Naive thymus-derived CD4-positive, alpha-beta T cell (primary cell): ENCODE measurements at regions not wholly inside any gene's neighbourhood (a gene's known extent, or its start where the extent isn't known, plus 50 kb on each side); places are given as distances from the start of the nearest gene placed in this dataset.

Source experiments
- ATAC-seq: fragments of 150-1000 bp; cut with Tn5 transposase; 2 replicates; pipeline ENCODE4 v1.10.0; 2021; ENCODE audit warnings: mild to moderate bottlenecking, moderate library complexity
- CTCF ChIA-PET: fragments of 350-600 bp; sonication (Branson Sonifier 250); formaldehyde crosslinking; loops from one replicate; lab custom pipeline; 2021; ENCODE audit warnings: antibody characterized with exemption; lab: Charles Lee
- POLR2A ChIA-PET: fragments of 350-600 bp; sonication (Branson Sonifier 250); formaldehyde crosslinking; loops from one replicate; lab custom pipeline; 2021; ENCODE audit warnings: antibody characterized with exemption, inconsistent platforms; lab: Charles Lee
- DNase-seq, 9 donors: peaks; one replicate each; pipeline versions ENCODE4 v3.0.0 to v3.0.0-alpha.2; 2020 to 2022; ENCODE audit warnings: mixed read lengths in 1 of 9
- H3K27ac ChIP-seq: one replicate; pipeline ENCODE4 v1.7.0; 2013; ENCODE audit warnings: mild to moderate bottlenecking, low read depth, low read length, moderate library complexity
- H3K27me3 ChIP-seq, 2 donors: one replicate each; pipeline ENCODE4 v1.7.0; 2013; ENCODE audit warnings: low read length in 2 of 2, mild to moderate bottlenecking in 2 of 2, moderate library complexity in 2 of 2; ENCODE audit not compliant: control insufficient read depth in 2 of 2, insufficient read depth in 2 of 2
- H3K36me3 ChIP-seq, 3 experiments: 1 replicate in 2 of 3; 2 replicates in 1 of 3; pipeline ENCODE4 v1.7.0; 2013; ENCODE audit warnings: low read length in 3 of 3, mild to moderate bottlenecking in 3 of 3, moderate library complexity in 1 of 3; ENCODE audit not compliant: insufficient read depth in 3 of 3, control insufficient read depth in 2 of 3
- H3K4me1 ChIP-seq, 2 donors: one replicate each; pipeline ENCODE4 v1.7.0; 2013; ENCODE audit warnings: low read length in 2 of 2, mild to moderate bottlenecking in 2 of 2, moderate library complexity in 1 of 2; ENCODE audit not compliant: control insufficient read depth in 2 of 2, insufficient read depth in 2 of 2
- H3K4me3 ChIP-seq: 2 replicates; pipeline ENCODE4 v1.7.0; 2013; ENCODE audit warnings: mild to moderate bottlenecking, low read length
- H3K9me3 ChIP-seq, 3 experiments: 1 replicate in 2 of 3; 2 replicates in 1 of 3; pipeline ENCODE4 v1.7.0; 2013; ENCODE audit warnings: low read length in 3 of 3; ENCODE audit not compliant: control insufficient read depth in 2 of 3
- H3K27ac Mint-ChIP-seq, 9 donors: one replicate each; pipeline ENCODE4 v1.8.0; 2020 to 2022; ENCODE audit warnings: mixed read lengths in 9 of 9, mild to moderate bottlenecking in 8 of 9, moderate library complexity in 5 of 9, inconsistent platforms in 2 of 9
- H3K27me3 Mint-ChIP-seq, 5 donors: one replicate each; pipeline ENCODE4 v1.8.0; 2021 to 2022; ENCODE audit warnings: mixed read lengths in 5 of 5, mild to moderate bottlenecking in 1 of 5
- H3K36me3 Mint-ChIP-seq, 5 donors: one replicate each; pipeline ENCODE4 v1.8.0; 2020 to 2022; ENCODE audit warnings: mixed read lengths in 5 of 5, mild to moderate bottlenecking in 3 of 5, inconsistent platforms in 1 of 5
- H3K4me1 Mint-ChIP-seq, 7 donors: one replicate each; pipeline ENCODE4 v1.8.0; 2020 to 2022; ENCODE audit warnings: mixed read lengths in 7 of 7, mild to moderate bottlenecking in 3 of 7, inconsistent platforms in 1 of 7
- H3K4me3 Mint-ChIP-seq, 10 donors: one replicate each; pipeline ENCODE4 v1.8.0; 2020 to 2022; ENCODE audit warnings: mild to moderate bottlenecking in 10 of 10, mixed read lengths in 10 of 10, moderate library complexity in 6 of 10, inconsistent platforms in 2 of 10
- H3K9me3 Mint-ChIP-seq, 11 donors: one replicate each; pipeline ENCODE4 v1.8.0; 2020 to 2022; ENCODE audit warnings: mixed read lengths in 11 of 11, mild to moderate bottlenecking in 4 of 11, inconsistent platforms in 1 of 11, moderate library complexity in 1 of 11
- intact Hi-C, 2 donors: fragments of 100-400 bp; cut with micrococcal nuclease; formaldehyde crosslinking; loops; one replicate each; pipeline ENCODE4 v1.15.1; 2023

DNA sequence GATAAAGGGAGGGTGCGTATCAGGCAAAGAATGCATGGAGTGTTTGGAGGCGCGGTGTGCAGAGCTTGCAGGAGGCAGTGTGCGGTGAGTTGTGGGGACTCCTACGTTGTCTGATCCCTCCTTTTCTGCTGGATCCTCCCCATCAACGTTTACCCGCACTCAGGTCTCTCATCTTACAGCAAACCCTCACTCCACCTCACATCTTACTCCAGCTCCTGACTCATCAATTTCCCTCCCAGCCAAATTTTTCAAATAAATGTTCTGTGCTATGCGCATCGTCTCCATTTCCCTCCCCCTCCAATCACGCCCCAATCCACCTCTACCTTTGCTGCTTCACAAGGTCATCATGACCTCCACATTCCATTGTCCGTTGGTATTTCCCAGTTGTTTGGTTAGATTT is 138.9 kb upstream of the KLF4 start:
- Mint-ChIP-seq H3K4me1 (no peaks in the 10 kb centered on the region), H3K4me3 (no peak overlapping the region), H3K9me3 (peaks cover 0 to 8% (median 0%) of the 10 kb centered on the region in 11 donors), H3K36me3 (no peaks in the 10 kb centered on the region), H3K27me3 (peaks cover 0 to 21% (median 3%) of the 10 kb centered on the region in 5 donors), H3K27ac (no peak overlapping the region)
- POLR2A ChIA-PET: no interaction called here
- H3K9me3 ChIP-seq: no peaks in the 10 kb centered on the region
- H3K27me3 ChIP-seq: no peaks in the 10 kb centered on the region
- ATAC-seq (no peak), DNase-seq (no peak)
- H3K36me3 ChIP-seq: no peaks in the 10 kb centered on the region
- CTCF ChIA-PET: no interaction called here
- H3K4me1 ChIP-seq: no peaks in the 10 kb centered on the region
- H3K4me3 ChIP-seq: no peak overlapping the region
- no peak overlapping the region for H3K27ac ChIP-seq
- intact Hi-C loops: no loop called here

DNA sequence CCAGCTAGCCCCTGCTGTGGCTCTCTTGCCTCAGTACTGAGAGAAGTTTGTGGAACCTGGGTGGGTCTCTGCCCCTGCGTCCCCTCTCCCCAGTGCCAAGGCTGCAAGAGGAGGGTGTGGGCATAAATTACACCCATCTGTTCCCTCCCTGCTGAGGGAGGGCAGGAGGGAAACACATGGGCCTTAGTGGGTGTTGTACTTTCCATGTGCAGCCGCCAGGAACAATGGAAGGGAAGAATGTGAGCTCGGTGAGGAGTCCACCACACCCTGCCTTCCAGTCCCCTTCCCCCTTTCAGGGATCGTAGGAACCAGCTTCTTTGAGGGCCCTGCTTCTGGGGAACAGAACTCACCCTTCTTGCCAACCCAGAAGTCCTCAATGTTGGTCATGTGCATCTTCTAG is 138.2 kb upstream of the KLF4 start:
- ChIA-PET CTCF (no interaction called here), POLR2A (no interaction called here)
- no peak overlapping the region for H3K4me3 ChIP-seq
- no peaks in the 10 kb centered on the region for H3K36me3 ChIP-seq
- Mint-ChIP-seq H3K27ac (no peak overlapping the region), H3K36me3 (no peaks in the 10 kb centered on the region), H3K4me3 (no peak overlapping the region), H3K9me3 (peaks cover 0 to 8% (median 0%) of the 10 kb centered on the region in 11 donors), H3K27me3 (peaks cover 0 to 19% (median 3%) of the 10 kb centered on the region in 5 donors), H3K4me1 (no peaks in the 10 kb centered on the region)
- intact Hi-C loops: no loop called here
- H3K27me3 ChIP-seq: no peaks in the 10 kb centered on the region
- ATAC-seq: no peak
- H3K9me3 ChIP-seq: no peaks in the 10 kb centered on the region
- DNase-seq: no peak
- H3K27ac ChIP-seq: no peak overlapping the region
- H3K4me1 ChIP-seq: no peaks in the 10 kb centered on the region

DNA sequence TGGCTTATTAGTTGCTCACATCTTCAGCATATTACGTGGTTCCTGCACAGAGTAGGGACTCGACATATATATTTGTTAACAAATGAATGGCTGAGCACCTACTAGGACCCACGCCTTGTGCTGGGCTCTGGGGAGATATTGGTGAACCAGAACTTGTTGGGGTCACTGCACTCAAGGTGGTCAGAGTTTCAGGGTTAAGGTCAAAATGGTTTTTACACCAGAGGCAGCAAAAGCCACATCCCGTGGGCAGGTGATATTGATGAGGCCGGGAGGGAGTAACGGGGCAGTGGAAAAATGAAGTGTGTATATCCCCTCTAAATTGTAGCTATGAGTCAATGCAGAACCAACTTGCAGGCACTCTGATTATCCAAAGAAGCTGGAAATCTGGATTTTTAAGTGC is 136.5 kb upstream of the KLF4 start:
- Mint-ChIP-seq H3K4me3 (no peak overlapping the region), H3K27ac (no peak overlapping the region), H3K27me3 (peaks cover 0 to 10% (median 0%) of the 10 kb centered on the region in 5 donors), H3K36me3 (no peaks in the 10 kb centered on the region), H3K4me1 (no peaks in the 10 kb centered on the region), H3K9me3 (peaks cover 0 to 8% (median 0%) of the 10 kb centered on the region in 11 donors)
- Histone ChIP-seq H3K9me3 (no peaks in the 10 kb centered on the region), H3K4me3 (no peak overlapping the region), H3K4me1 (no peaks in the 10 kb centered on the region), H3K27ac (no peak overlapping the region), H3K27me3 (no peaks in the 10 kb centered on the region), H3K36me3 (no peaks in the 10 kb centered on the region)
- ATAC-seq (no peak), DNase-seq (no peak)
- ChIA-PET POLR2A (no interaction called here), CTCF (no interaction called here)
- intact Hi-C loops: no loop called here

DNA sequence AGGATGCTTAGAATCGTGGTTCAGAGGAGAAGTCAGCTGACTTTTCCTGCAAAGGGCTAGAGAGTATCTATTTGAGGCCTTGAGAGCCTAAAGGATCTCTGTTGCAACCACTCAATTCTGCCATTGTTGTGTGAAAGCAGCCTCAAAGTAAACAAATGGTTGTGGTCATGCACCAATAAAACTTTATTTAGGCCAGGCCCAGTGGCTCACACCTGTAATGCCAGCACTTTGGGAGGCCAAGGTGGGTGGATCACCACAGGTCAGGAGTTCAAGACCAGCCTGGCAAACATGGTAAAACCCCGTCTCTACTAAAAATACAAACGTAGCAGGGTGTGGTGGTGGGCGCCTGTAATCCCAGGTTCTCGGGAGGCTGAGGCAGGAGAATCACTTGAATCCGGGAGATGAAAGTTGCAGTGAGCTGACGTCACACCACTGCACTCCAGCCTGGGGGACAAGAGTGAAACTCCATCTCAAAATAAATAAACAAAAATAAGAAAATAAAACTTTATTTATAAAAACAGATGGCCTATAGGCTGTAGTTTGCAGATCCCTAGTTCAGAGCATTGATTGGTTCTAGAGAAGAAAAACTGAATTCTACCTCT is 135.9 kb upstream of the KLF4 start:
- no peak overlapping the region for H3K27ac ChIP-seq
- CTCF ChIA-PET: no interaction called here

DNA sequence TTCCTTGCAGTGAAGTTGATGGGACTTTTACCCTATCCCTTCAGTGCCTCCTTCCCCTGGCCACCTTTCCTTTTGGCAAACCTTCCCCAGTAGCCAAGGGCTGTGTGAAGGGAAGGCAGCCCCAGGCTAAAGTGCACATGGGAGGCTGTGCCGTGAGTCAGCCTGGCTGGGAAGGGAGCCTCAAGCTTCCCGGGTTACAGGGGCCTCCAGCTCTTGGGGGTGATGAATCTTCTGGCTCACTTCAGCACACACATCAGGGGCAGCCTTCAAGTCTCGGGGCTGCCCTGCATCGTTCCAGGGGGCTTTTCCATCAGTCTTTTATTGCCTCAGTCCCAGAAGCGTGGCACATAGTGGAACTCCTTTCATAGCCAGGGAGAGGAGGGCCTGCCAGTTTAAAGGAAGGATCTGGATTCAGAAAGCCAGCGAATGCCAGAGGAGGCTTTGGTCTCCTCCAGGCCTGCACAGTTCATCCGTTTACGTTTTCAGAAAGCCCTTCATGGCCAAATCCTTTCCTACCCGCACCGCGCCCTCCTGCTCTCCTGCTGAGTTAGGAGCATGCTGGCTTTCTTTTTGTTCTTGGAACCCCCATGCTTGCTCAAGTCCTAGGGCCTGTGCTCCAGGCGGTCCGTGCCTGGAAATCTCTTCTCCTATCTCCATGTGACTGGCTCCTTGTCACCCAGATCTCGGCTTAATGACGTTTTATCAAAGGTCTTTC is 134.8 kb upstream of the KLF4 start:
- peaks cover 0 to 5% (median 0%) of the 10 kb centered on the region in 5 donors for H3K27me3 Mint-ChIP-seq
- ChIA-PET CTCF (no interaction called here), POLR2A (no interaction called here)
- no peaks in the 10 kb centered on the region for H3K27me3 ChIP-seq
- H3K27ac Mint-ChIP-seq: no peak overlapping the region
- H3K9me3 Mint-ChIP-seq: peaks cover 0 to 8% (median 0%) of the 10 kb centered on the region in 11 donors
- H3K4me1 Mint-ChIP-seq: no peaks in the 10 kb centered on the region
- DNase-seq (no peak), ATAC-seq (no peak)
- H3K4me3 ChIP-seq: no peak overlapping the region
- H3K36me3 Mint-ChIP-seq: no peaks in the 10 kb centered on the region
- H3K27ac ChIP-seq: no peak overlapping the region
- H3K4me3 Mint-ChIP-seq: no peak overlapping the region
- no peaks in the 10 kb centered on the region for H3K4me1 ChIP-seq
- H3K9me3 ChIP-seq: no peaks in the 10 kb centered on the region
- intact Hi-C loops: no loop called here
- no peaks in the 10 kb centered on the region for H3K36me3 ChIP-seq

More for the DNA sequence above, 135.9 kb upstream of the KLF4 start:
- Histone ChIP-seq H3K27me3 (no peaks in the 10 kb centered on the region), H3K9me3 (no peaks in the 10 kb centered on the region), H3K36me3 (no peaks in the 10 kb centered on the region), H3K4me1 (no peaks in the 10 kb centered on the region), H3K4me3 (no peak overlapping the region)
- Mint-ChIP-seq H3K36me3 (no peaks in the 10 kb centered on the region), H3K27ac (no peak overlapping the region), H3K27me3 (peaks cover 0 to 10% (median 0%) of the 10 kb centered on the region in 5 donors), H3K4me3 (no peak overlapping the region), H3K4me1 (no peaks in the 10 kb centered on the region), H3K9me3 (peaks cover 0 to 8% (median 0%) of the 10 kb centered on the region in 11 donors)
- no peak for DNase-seq
- ATAC-seq: no peak
- intact Hi-C loops: no loop called here
- POLR2A ChIA-PET: no interaction called here

DNA sequence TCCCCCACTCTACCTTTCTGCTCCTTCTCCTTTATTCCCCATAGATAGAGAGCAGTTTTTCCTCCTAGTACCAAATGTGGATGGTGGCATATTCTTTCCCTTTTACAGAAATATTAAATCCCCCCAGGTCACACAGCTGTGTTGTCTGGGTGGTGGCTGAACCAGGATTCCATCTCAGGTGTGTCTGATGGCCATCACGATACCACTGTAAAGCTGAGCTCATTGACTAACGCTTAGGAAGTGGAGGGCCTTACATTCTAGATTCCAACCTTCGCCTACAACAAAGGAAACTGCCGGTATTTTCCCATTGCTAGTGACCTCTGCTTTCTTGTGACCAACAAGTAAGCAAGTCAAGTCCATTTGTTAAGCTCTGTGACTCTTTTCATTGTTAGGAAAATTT is 131.9 kb upstream of the KLF4 start:
- Histone ChIP-seq H3K27me3 (no peaks in the 10 kb centered on the region), H3K36me3 (no peaks in the 10 kb centered on the region), H3K4me1 (no peaks in the 10 kb centered on the region), H3K9me3 (no peaks in the 10 kb centered on the region), H3K4me3 (no peak overlapping the region), H3K27ac (no peak overlapping the region)
- ATAC-seq: no peak
- no peak for DNase-seq
- POLR2A ChIA-PET: no interaction called here
- Mint-ChIP-seq H3K4me3 (no peak overlapping the region), H3K27me3 (peaks cover 0 to 5% (median 0%) of the 10 kb centered on the region in 5 donors), H3K36me3 (no peaks in the 10 kb centered on the region), H3K9me3 (peaks cover 0 to 4% (median 0%) of the 10 kb centered on the region in 11 donors), H3K27ac (no peak overlapping the region), H3K4me1 (no peaks in the 10 kb centered on the region)
- CTCF ChIA-PET: no interaction called here
- intact Hi-C loops: no loop called here

DNA sequence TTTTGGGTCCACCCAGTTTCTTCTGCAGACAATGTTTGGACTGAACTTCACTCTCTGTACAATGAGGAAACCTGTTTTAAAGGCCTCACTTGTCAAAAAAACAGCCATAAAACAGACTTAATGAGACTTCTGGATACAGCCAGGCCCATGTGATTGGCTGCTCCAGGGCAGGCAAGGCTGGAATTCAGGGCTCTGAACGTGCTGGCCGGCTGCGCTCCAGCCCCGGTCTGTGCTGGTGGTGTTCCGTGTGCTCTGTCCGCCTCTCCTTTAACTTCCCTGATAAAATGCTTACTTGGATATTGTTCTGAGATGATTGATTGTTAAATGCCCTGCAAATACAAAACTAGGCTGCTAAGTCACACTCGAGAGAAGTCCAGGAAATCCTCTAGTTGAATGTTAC is 131.2 kb upstream of the KLF4 start:
- Mint-ChIP-seq H3K27ac (no peak overlapping the region), H3K9me3 (peaks cover 0 to 2% (median 0%) of the 10 kb centered on the region in 11 donors), H3K4me1 (no peaks in the 10 kb centered on the region), H3K4me3 (no peak overlapping the region), H3K27me3 (peaks cover 0 to 5% (median 0%) of the 10 kb centered on the region in 5 donors), H3K36me3 (no peaks in the 10 kb centered on the region)
- Histone ChIP-seq H3K27me3 (no peaks in the 10 kb centered on the region), H3K27ac (no peak overlapping the region), H3K4me1 (no peaks in the 10 kb centered on the region), H3K36me3 (no peaks in the 10 kb centered on the region), H3K4me3 (no peak overlapping the region), H3K9me3 (no peaks in the 10 kb centered on the region)
- CTCF ChIA-PET: no interaction called here
- DNase-seq: no peak
- intact Hi-C loops: no loop called here
- POLR2A ChIA-PET: no interaction called here
- ATAC-seq: no peak
